ENCODE measurements at regions not wholly inside any gene's neighbourhood (a gene's known extent, or its start where the extent isn't known, plus 50 kb on each side); places are given as distances from the start of the nearest gene placed in this dataset.

DNA sequence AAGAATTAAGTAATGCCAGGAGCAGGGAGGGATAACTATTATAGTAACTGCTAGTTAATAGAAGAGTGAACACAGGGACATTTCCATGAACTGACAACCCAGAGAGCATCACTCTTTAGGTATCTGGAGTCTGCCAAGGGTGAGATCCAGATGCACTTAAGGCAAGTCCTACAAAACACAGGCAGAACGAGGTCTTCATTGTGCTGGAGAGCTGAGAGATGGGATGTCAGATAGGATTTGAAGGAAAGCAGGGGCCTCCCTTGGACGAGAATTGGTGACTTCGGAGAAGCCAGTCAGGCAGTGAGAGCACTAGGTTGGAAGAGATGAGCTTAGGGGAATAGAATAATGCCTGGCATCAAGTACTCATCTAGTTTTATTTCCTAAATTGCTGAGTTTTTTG, 684.5 kb downstream of the GATA3 start:
- no peak for TF ChIP-seq POLR2A (IDR thresholded peaks at IDR 0.05)
- TF ChIP-seq, protein P1, sequence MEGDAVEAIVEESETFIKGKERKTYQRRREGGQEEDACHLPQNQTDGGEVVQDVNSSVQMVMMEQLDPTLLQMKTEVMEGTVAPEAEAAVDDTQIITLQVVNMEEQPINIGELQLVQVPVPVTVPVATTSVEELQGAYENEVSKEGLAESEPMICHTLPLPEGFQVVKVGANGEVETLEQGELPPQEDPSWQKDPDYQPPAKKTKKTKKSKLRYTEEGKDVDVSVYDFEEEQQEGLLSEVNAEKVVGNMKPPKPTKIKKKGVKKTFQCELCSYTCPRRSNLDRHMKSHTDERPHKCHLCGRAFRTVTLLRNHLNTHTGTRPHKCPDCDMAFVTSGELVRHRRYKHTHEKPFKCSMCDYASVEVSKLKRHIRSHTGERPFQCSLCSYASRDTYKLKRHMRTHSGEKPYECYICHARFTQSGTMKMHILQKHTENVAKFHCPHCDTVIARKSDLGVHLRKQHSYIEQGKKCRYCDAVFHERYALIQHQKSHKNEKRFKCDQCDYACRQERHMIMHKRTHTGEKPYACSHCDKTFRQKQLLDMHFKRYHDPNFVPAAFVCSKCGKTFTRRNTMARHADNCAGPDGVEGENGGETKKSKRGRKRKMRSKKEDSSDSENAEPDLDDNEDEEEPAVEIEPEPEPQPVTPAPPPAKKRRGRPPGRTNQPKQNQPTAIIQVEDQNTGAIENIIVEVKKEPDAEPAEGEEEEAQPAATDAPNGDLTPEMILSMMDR (IDR thresholded peaks at IDR 0.05), result no peak
